Cardiac muscle cell (in vitro differentiated cells and primary cell): ENCODE measurements at regions not wholly inside any gene's neighbourhood (a gene's known extent, or its start where the extent isn't known, plus 50 kb on each side); places are given as distances from the start of the nearest gene placed in this dataset.

ENCODE experiments used
- DNase-seq, 2 donors: peaks; one replicate each; pipeline versions ENCODE4 v3.0.0 to v3.0.0-alpha.2; 2010 to 2017; ENCODE audit warnings: low read depth in 1 of 2, low spot score in 1 of 2
- H3K27ac ChIP-seq: fragments of 200-600 bp; sonication (generic); 2 replicates; pipeline ENCODE4 v1.5.1; 2016
- H3K27me3 ChIP-seq: fragments of 200-600 bp; sonication (generic); 2 replicates; pipeline ENCODE4 v1.6.0; 2016; ENCODE audit warnings: control low read depth
- H3K36me3 ChIP-seq: fragments of 200-600 bp; sonication (generic); 2 replicates; pipeline ENCODE4 v1.5.1; 2016; ENCODE audit warnings: control low read depth
- H3K4me1 ChIP-seq: fragments of 200-600 bp; sonication (generic); 2 replicates; pipeline ENCODE4 v1.8.1; 2017; ENCODE audit warnings: low read depth, mild to moderate bottlenecking, mixed run types
- H3K4me3 ChIP-seq: fragments of 200-600 bp; sonication (generic); 2 replicates; pipeline ENCODE4 v1.5.1; 2016; ENCODE audit warnings: mild to moderate bottlenecking
- H3K9me3 ChIP-seq: fragments of 200-600 bp; sonication (generic); 2 replicates; pipeline ENCODE4 v1.5.1; 2017; ENCODE audit warnings: low read depth, mild to moderate bottlenecking, control low read depth
- CTCF ChIP-seq: IDR thresholded peaks from 2 replicates; pipeline ENCODE4 v1.5.1; 2012; ENCODE audit warnings: low read depth, mild to moderate bottlenecking, low read length

GRCh38 chr10:31146491-31147209 is 115.0 kb upstream of the ZNF438 start:
- peak; percentile 46 to 88 for DNase-seq
- Histone ChIP-seq H3K4me1 (peaks cover 14% of the 10 kb centered on the region), H3K9me3 (no peaks in the 10 kb centered on the region), H3K27me3 (no peaks in the 10 kb centered on the region), H3K4me3 (no peak overlapping the region), H3K36me3 (no peaks in the 10 kb centered on the region), H3K27ac (peak overlapping the region; percentile 71)
- no peak for TF ChIP-seq CTCF

- Histone ChIP-seq H3K27ac (peak overlapping the region; percentile 71), H3K4me1 (peaks cover 17% of the 10 kb centered on the region), H3K36me3 (no peaks in the 10 kb centered on the region), H3K4me3 (no peak overlapping the region), H3K9me3 (no peaks in the 10 kb centered on the region), H3K27me3 (no peaks in the 10 kb centered on the region)
- no peak for TF ChIP-seq CTCF
- peak in 1 of 2 donors; percentile 47 for DNase-seq
These were observed 115.5 kb upstream of the ZNF438 start for GRCh38 chr10:31147210-31147608.

- Histone ChIP-seq H3K9me3 (no peaks in the 10 kb centered on the region), H3K27me3 (no peaks in the 10 kb centered on the region), H3K36me3 (no peaks in the 10 kb centered on the region), H3K27ac (no peak overlapping the region), H3K4me1 (peaks cover 20% of the 10 kb centered on the region), H3K4me3 (no peak overlapping the region)
- TF ChIP-seq CTCF, result no peak
- peak in 1 of 2 donors; percentile 38 for DNase-seq
These were observed 117.3 kb upstream of the ZNF438 start for GRCh38 chr10:31148951-31149350.

- Histone ChIP-seq H3K27ac (no peak overlapping the region), H3K36me3 (no peaks in the 10 kb centered on the region), H3K9me3 (no peaks in the 10 kb centered on the region), H3K4me1 (peaks cover 20% of the 10 kb centered on the region), H3K4me3 (no peak overlapping the region), H3K27me3 (no peaks in the 10 kb centered on the region)
- no peak for TF ChIP-seq CTCF
- DNase-seq, result no peak
These were observed 118.3 kb upstream of the ZNF438 start for GRCh38 chr10:31149835-31150512.

- no peaks in the 10 kb centered on the region for H3K27me3 ChIP-seq
- no peak for TF ChIP-seq CTCF
- H3K27ac ChIP-seq, result no peak overlapping the region
- no peak for DNase-seq
- no peaks in the 10 kb centered on the region for H3K36me3 ChIP-seq
- H3K4me1 ChIP-seq, result peaks cover 14% of the 10 kb centered on the region
- no peaks in the 10 kb centered on the region for H3K9me3 ChIP-seq
- H3K4me3 ChIP-seq, result no peak overlapping the region
These were observed 119.6 kb upstream of the ZNF438 start for GRCh38 chr10:31151301-31151700.
